Liver (tissue), 3 donors: ENCODE measurements at regions not wholly inside any gene's neighbourhood (a gene's known extent, or its start where the extent isn't known, plus 50 kb on each side); places are given as distances from the start of the nearest gene placed in this dataset.

Experiments
- EGR1 ChIP-seq, 2 donors: IDR thresholded peaks; 2 replicates each; pipeline ENCODE4 v1.6.1; 2016 to 2018; ENCODE audit warnings: antibody characterized with exemption in 2 of 2, low read depth in 2 of 2
- RAD21 ChIP-seq, 2 donors: IDR thresholded peaks; 2 replicates each; pipeline ENCODE4 v1.6.1; 2016; ENCODE audit warnings: antibody characterized with exemption in 2 of 2, mild to moderate bottlenecking in 2 of 2
- RXRA ChIP-seq, 2 donors: IDR thresholded peaks; 2 replicates each; pipeline ENCODE4 v1.6.1; 2017 to 2018; ENCODE audit warnings: antibody characterized with exemption in 2 of 2, mild to moderate bottlenecking in 1 of 2
- YY1 ChIP-seq: IDR thresholded peaks from 2 replicates; pipeline ENCODE4 v1.6.1; 2016; ENCODE audit warnings: antibody characterized with exemption, mild to moderate bottlenecking
- TF ChIP-seq, protein P1 (sequence below): fragments of 150-350 bp; IDR thresholded peaks from 2 replicates; pipeline ENCODE4 v1.5.1; 2017; ENCODE audit warnings: improper control_type of control experiment, low read depth, low read length; ENCODE audit not compliant: missing input control
- TF ChIP-seq, protein P2 (sequence below): IDR thresholded peaks from 2 replicates; pipeline ENCODE4 v1.6.1; 2016; ENCODE audit warnings: antibody characterized with exemption
- TF ChIP-seq, protein P3 (sequence below): IDR thresholded peaks from 2 replicates; pipeline ENCODE4 v1.6.1; 2016; ENCODE audit warnings: antibody characterized with exemption
- donor health status: healthy.
- donor health status: healthy.

DNA sequence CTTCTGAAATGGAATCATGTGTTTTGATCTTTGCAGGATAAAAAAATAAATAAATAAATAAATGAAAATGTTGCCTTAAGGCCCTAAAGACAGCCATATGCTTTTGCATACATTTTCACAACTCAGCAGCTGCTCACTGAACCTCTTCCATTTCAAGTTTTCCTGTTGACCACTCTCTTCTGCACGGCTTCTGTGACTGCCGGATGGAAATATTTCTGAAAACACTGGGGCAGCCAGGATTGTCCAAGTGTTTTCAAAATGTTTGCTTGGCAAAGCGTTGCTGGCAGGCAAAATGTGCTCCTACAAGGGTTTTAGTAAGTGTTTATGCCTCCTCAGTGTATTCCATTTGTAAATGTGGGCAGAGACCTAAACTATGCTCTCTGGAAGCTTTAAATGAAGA, 208.1 kb upstream of the IL1RAPL1 start:
- TF ChIP-seq YY1 (no peak), EGR1 (IDR thresholded peaks at IDR 0.05; ENCODE audit: low read depth in 2 of 2) (no peak), RAD21 (IDR thresholded peaks at IDR 0.05) (no peak), RXRA (IDR thresholded peaks at IDR 0.05) (no peak)
- TF ChIP-seq, protein P1, sequence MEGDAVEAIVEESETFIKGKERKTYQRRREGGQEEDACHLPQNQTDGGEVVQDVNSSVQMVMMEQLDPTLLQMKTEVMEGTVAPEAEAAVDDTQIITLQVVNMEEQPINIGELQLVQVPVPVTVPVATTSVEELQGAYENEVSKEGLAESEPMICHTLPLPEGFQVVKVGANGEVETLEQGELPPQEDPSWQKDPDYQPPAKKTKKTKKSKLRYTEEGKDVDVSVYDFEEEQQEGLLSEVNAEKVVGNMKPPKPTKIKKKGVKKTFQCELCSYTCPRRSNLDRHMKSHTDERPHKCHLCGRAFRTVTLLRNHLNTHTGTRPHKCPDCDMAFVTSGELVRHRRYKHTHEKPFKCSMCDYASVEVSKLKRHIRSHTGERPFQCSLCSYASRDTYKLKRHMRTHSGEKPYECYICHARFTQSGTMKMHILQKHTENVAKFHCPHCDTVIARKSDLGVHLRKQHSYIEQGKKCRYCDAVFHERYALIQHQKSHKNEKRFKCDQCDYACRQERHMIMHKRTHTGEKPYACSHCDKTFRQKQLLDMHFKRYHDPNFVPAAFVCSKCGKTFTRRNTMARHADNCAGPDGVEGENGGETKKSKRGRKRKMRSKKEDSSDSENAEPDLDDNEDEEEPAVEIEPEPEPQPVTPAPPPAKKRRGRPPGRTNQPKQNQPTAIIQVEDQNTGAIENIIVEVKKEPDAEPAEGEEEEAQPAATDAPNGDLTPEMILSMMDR = no peak
- TF ChIP-seq, protein P2, sequence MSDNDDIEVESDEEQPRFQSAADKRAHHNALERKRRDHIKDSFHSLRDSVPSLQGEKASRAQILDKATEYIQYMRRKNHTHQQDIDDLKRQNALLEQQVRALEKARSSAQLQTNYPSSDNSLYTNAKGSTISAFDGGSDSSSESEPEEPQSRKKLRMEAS = no peak
- TF ChIP-seq, protein P3, sequence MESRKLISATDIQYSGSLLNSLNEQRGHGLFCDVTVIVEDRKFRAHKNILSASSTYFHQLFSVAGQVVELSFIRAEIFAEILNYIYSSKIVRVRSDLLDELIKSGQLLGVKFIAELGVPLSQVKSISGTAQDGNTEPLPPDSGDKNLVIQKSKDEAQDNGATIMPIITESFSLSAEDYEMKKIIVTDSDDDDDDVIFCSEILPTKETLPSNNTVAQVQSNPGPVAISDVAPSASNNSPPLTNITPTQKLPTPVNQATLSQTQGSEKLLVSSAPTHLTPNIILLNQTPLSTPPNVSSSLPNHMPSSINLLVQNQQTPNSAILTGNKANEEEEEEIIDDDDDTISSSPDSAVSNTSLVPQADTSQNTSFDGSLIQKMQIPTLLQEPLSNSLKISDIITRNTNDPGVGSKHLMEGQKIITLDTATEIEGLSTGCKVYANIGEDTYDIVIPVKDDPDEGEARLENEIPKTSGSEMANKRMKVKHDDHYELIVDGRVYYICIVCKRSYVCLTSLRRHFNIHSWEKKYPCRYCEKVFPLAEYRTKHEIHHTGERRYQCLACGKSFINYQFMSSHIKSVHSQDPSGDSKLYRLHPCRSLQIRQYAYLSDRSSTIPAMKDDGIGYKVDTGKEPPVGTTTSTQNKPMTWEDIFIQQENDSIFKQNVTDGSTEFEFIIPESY = no peak
